K562 (cell line): ENCODE measurements at regions not wholly inside any gene's neighbourhood (a gene's known extent, or its start where the extent isn't known, plus 50 kb on each side); places are given as distances from the start of the nearest gene placed in this dataset.

Experiments
- ATAC-seq: fragments of 200-7000 bp; cut with Tn5 transposase; 3 replicates; pipeline ENCODE4 v1.9.1; 2020; ENCODE audit warnings: moderate library complexity
- BruUV-seq: library from RNA; stranded (reverse); fragments of 400-500 nt; replicated peaks from 2 replicates; lab custom pipeline; 2021; lab: Mats Ljungman, UMichigan
- CTCF ChIA-PET: fragments of 300-600 bp; formaldehyde crosslinking; extraction: SDS; loops from one replicate; lab custom pipeline; 2021; ENCODE audit warnings: low intra/inter-chr PET ratio; lab: Yijun Ruan, JAX
- POLR2A ChIA-PET: fragments of 300-600, 350-650 bp; sonication (Branson Sonifier 250); formaldehyde crosslinking; extraction: SDS; loops from one replicate; lab custom pipeline; 2021; ENCODE audit warnings: antibody characterized with exemption, inconsistent platforms; lab: Yijun Ruan, JAX
- DNase-seq, 4 experiments: peaks; one replicate each; pipeline versions ENCODE4 v3.0.0 to v3.0.0-alpha.2; 2011 to 2018; ENCODE audit warnings: low spot score in 3 of 4, mixed read lengths in 3 of 4; ENCODE audit errors: extremely low read depth in 1 of 4
- FAIRE-seq: peaks from 2 replicates; lab custom pipeline; 2011; peaks lifted over from hg19 to GRCh38; lab: Jason Lieb, UNC
- H2AFZ ChIP-seq: 2 replicates; pipeline ENCODE4 v1.6.0; 2011; ENCODE audit warnings: low read depth, low read length, control low read depth, inconsistent platforms
- H3K27ac ChIP-seq: fragments of 200-600 bp; 3 replicates; pipeline ENCODE4 v1.8.0; 2011; ENCODE audit warnings: low read depth, mild to moderate bottlenecking, control low read depth, inconsistent platforms, low read length, moderate library complexity, mixed read lengths; ENCODE audit errors: extremely low read depth
- H3K27me3 ChIP-seq, 2 experiments: fragments of 300-600 bp in 1 of 2; 2 replicates in 1 of 2; 3 replicates in 1 of 2; pipeline versions ENCODE4 v1.6.0 to v1.8.0; 2011; ENCODE audit warnings: inconsistent platforms in 2 of 2, low read length in 2 of 2, mild to moderate bottlenecking in 1 of 2, mixed read lengths in 1 of 2, moderate library complexity in 1 of 2; ENCODE audit not compliant: control insufficient read depth in 2 of 2, insufficient read depth in 2 of 2
- H3K36me3 ChIP-seq: fragments of 300-600 bp; 3 replicates; pipeline ENCODE4 v1.8.0; 2011; ENCODE audit warnings: mild to moderate bottlenecking, low read length, inconsistent platforms; ENCODE audit not compliant: control insufficient read depth, insufficient read depth
- H3K4me1 ChIP-seq, 2 experiments: fragments of 200-600 bp in 1 of 2; replicated peaks in 1 of 2; 2 replicates in 1 of 2; 3 replicates in 1 of 2; pipeline versions ENCODE4 v1.5.1 to v1.8.0; 2011; ENCODE audit warnings: inconsistent platforms in 2 of 2, low read length in 2 of 2, mild to moderate bottlenecking in 1 of 2, mixed read lengths in 1 of 2, moderate library complexity in 1 of 2; ENCODE audit not compliant: control insufficient read depth in 2 of 2, insufficient read depth in 2 of 2
- H3K4me2 ChIP-seq: 2 replicates; pipeline ENCODE4 v1.6.1; 2011; ENCODE audit warnings: low read length, control low read depth, inconsistent platforms, mixed read lengths; ENCODE audit not compliant: insufficient read depth
- H3K4me3 ChIP-seq: fragments of 200-600 bp; sonication (generic), shearing (Covaris generic); 2 replicates; pipeline ENCODE4 v1.5.1; 2016; ENCODE audit warnings: control low read depth, inconsistent platforms
- H3K79me2 ChIP-seq: fragments of 200-600 bp; 3 replicates; pipeline ENCODE4 v1.8.0; 2011; ENCODE audit warnings: low read length, inconsistent platforms; ENCODE audit not compliant: control insufficient read depth, insufficient read depth
- H3K9ac ChIP-seq, 2 experiments: 2 replicates each; pipeline versions ENCODE4 v1.6.0 to v1.6.1; 2011; ENCODE audit warnings: low read depth in 2 of 2, low read length in 2 of 2, control low read depth in 1 of 2, inconsistent platforms in 1 of 2, mild to moderate bottlenecking in 1 of 2, mixed read lengths in 1 of 2; ENCODE audit not compliant: insufficient read depth in 1 of 2
- H3K9me1 ChIP-seq: one replicate; pipeline ENCODE4 v1.6.0; 2011; ENCODE audit warnings: inconsistent platforms, mild to moderate bottlenecking, low read length, moderate library complexity; ENCODE audit not compliant: control insufficient read depth, insufficient read depth
- H3K9me3 ChIP-seq: replicated peaks from 2 replicates; pipeline ENCODE4 v1.5.1; 2011; ENCODE audit warnings: low read depth, low read length, inconsistent platforms; ENCODE audit not compliant: control insufficient read depth, insufficient read depth
- H4K20me1 ChIP-seq: replicated peaks from 2 replicates; pipeline ENCODE4 v1.6.1; 2011; ENCODE audit warnings: low read length, inconsistent platforms, mixed read lengths; ENCODE audit not compliant: control insufficient read depth, insufficient read depth
- ATF3 ChIP-seq, 2 experiments: fragments of 450-650 bp in 1 of 2; sonication (generic) in 1 of 2; formaldehyde crosslinking in 1 of 2; IDR thresholded peaks in 1 of 2; conservative IDR thresholded peaks in 1 of 2; 2 replicates each; pipeline versions ENCODE4 v1.6.1 to v1.8.1; 2016 to 2023; ENCODE audit warnings: mild to moderate bottlenecking in 2 of 2, moderate library complexity in 2 of 2, inconsistent platforms in 1 of 2, missing genetic modification reagents in 1 of 2
- NR2F6 ChIP-seq: fragments of 450-650 bp; formaldehyde crosslinking; IDR thresholded peaks from 2 replicates; pipeline ENCODE4 v1.4.0; 2020; ENCODE audit warnings: mild to moderate bottlenecking
- RBBP5 ChIP-seq: fragments of 200-600 bp; sonication (generic); IDR thresholded peaks from 2 replicates; pipeline ENCODE4 v1.6.1; 2012; ENCODE audit warnings: borderline replicate concordance, mild to moderate bottlenecking, low read length, control low read depth, inconsistent platforms; ENCODE audit not compliant: insufficient read depth, poor library complexity, severe bottlenecking
- TAF9B ChIP-seq: fragments of 450-650 bp; IDR thresholded peaks from 2 replicates; pipeline ENCODE4 v1.6.1; 2018; ENCODE audit warnings: mild to moderate bottlenecking; ENCODE audit not compliant: partially characterized antibody
- ZFP36 ChIP-seq: fragments of 150-350 bp; IDR thresholded peaks from 2 replicates; pipeline ENCODE4 v1.6.1; 2018; ENCODE audit warnings: low read length, low read depth; ENCODE audit not compliant: partially characterized antibody
- WGBS: fragments of 100-300 bp; shearing (Covaris generic); methylation state at CpG from one replicate; pipeline ENCODE4 v1.1.6; 2016; ENCODE audit warnings: low coverage, mixed read lengths; ENCODE audit not compliant: insufficient coverage; ENCODE audit errors: missing lambda C conversion rate; 5-methylcytosine and 5-hydroxymethylcytosine counted together
- in situ Hi-C: fragments of 300-500 bp; cut with MboI; formaldehyde crosslinking; loops from 4 replicates; pipeline ENCODE4 v1.15.0; 2018; ENCODE audit warnings: inconsistent platforms, mixed read lengths
- intact Hi-C: fragments of 100-400 bp; cut with micrococcal nuclease; formaldehyde crosslinking; loops from 2 replicates; pipeline ENCODE4 v1.14.2; 2022

- WGBS: 38% methylated on average over 3 of the region's 3 CpGs
- Histone ChIP-seq H3K79me2 (no peaks in the 10 kb centered on the region), H3K27me3 (no peaks in the 10 kb centered on the region), H4K20me1 (no peaks in the 10 kb centered on the region), H3K4me1 (peaks cover 0 to 12% of the 10 kb centered on the region in 2 experiments; a peak in 4 of 5 replicates), H3K4me3 (no peak overlapping the region), H2AFZ (no peak overlapping the region), H3K9me1 (no peaks in the 10 kb centered on the region), H3K36me3 (no peaks in the 10 kb centered on the region; the same call in 2 of the 3 replicates), H3K9me3 (no peaks in the 10 kb centered on the region), H3K4me2 (no peak overlapping the region), H3K27ac (no peak overlapping the region), H3K9ac (no peak overlapping the region)
- ATAC-seq (no peak), DNase-seq (no peak), FAIRE-seq (no peak)
- no TSS peak for BruUV-seq
- ChIA-PET POLR2A (interaction anchor here (0.9 kb wide), 1 partner anchor 66 kb away, joined by 4 read pairs; the partner anchor contains the start of gene AGPS), CTCF (no interaction called here)
- TF ChIP-seq RBBP5 (no peak), ZFP36 (no peak), TAF9B (no peak)
- intact Hi-C loops (no loop called here), in situ Hi-C loops (no loop called here)
Observed at GRCh38 chr2:177326005-177326404, 61.5 kb upstream of the NFE2L2 start.

- DNase-seq (no peak), ATAC-seq (no peak), FAIRE-seq (no peak)
- Histone ChIP-seq H3K9ac (no peak overlapping the region), H3K27ac (no peak overlapping the region), H3K9me1 (no peaks in the 10 kb centered on the region), H3K4me2 (no peak overlapping the region), H2AFZ (no peak overlapping the region), H4K20me1 (no peaks in the 10 kb centered on the region), H3K79me2 (no peaks in the 10 kb centered on the region), H3K27me3 (no peaks in the 10 kb centered on the region), H3K9me3 (no peaks in the 10 kb centered on the region), H3K4me1 (peaks cover 0 to 12% of the 10 kb centered on the region in 2 experiments; a peak in 4 of 5 replicates), H3K4me3 (no peak overlapping the region), H3K36me3 (no peaks in the 10 kb centered on the region; the same call in 2 of the 3 replicates)
- CTCF ChIA-PET: no interaction called here
- intact Hi-C loops: no loop called here
- no TSS peak for BruUV-seq
- in situ Hi-C loops: no loop called here
- POLR2A ChIA-PET: interaction anchor here (0.9 kb wide), 1 partner anchor 66 kb away, joined by 4 read pairs; the partner anchor contains the start of gene AGPS
- TF ChIP-seq NR2F6 (no peak), ATF3 (IDR thresholded peaks at IDR 0.05) (peak; percentile 28; the same call in 1 of the 2 replicates), ATF3 (CRISPR knock-in tag; conservative IDR thresholded peaks at IDR 0.05) (no peak)
Observed at GRCh38 chr2:177326591-177326990, 62.1 kb upstream of the NFE2L2 start.
